Thyroid gland (tissue), 4 donors: ENCODE measurements at regions not wholly inside any gene's neighbourhood (a gene's known extent, or its start where the extent isn't known, plus 50 kb on each side); places are given as distances from the start of the nearest gene placed in this dataset.
"Not testable (repeated sequence)": the region's sequence is repeated elsewhere in the genome, so short reads cannot be mapped to it uniquely, and the experiment has no call there.

Experiments
- POLR2A ChIP-seq, 2 donors: fragments of 450-650 bp; IDR thresholded peaks; one replicate each; pipeline ENCODE4 v1.6.1; 2017; ENCODE audit warnings: antibody characterized with exemption in 2 of 2, mild to moderate bottlenecking in 2 of 2, moderate library complexity in 1 of 2
- TF ChIP-seq, protein P1 (sequence below), 6 experiments: fragments of 200-600 bp in 3 of 6; fragments of 450-650 bp in 3 of 6; sonication (generic) in 3 of 6; IDR thresholded peaks; one replicate each; pipeline ENCODE4 v1.5.1; 2016 to 2019; ENCODE audit warnings: antibody characterized with exemption in 6 of 6, mild to moderate bottlenecking in 2 of 6, inconsistent platforms in 1 of 6, moderate library complexity in 1 of 6

DNA sequence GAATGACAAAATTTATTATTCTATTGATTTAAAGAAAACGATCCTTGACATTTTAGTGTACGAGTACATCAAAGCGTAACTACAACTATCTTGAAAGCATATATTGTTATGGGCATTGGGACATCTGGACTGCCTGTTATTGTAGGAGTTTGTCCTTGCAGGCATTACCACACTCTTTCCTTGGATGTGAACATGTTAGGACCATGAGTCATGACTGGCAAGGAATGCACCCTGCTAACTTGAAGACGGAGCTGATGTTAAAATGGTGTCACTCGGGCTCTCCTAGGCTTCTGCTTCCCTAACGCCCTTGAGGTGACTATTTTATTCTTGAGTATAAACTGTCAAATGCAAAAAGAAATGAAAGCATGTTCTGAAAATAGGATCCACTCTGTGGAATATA is 308.7 kb upstream of the ANKRD20A1 start:
- TF ChIP-seq, protein P1, sequence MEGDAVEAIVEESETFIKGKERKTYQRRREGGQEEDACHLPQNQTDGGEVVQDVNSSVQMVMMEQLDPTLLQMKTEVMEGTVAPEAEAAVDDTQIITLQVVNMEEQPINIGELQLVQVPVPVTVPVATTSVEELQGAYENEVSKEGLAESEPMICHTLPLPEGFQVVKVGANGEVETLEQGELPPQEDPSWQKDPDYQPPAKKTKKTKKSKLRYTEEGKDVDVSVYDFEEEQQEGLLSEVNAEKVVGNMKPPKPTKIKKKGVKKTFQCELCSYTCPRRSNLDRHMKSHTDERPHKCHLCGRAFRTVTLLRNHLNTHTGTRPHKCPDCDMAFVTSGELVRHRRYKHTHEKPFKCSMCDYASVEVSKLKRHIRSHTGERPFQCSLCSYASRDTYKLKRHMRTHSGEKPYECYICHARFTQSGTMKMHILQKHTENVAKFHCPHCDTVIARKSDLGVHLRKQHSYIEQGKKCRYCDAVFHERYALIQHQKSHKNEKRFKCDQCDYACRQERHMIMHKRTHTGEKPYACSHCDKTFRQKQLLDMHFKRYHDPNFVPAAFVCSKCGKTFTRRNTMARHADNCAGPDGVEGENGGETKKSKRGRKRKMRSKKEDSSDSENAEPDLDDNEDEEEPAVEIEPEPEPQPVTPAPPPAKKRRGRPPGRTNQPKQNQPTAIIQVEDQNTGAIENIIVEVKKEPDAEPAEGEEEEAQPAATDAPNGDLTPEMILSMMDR (IDR thresholded peaks at IDR 0.05), result not testable (repeated sequence)
- TF ChIP-seq POLR2A (IDR thresholded peaks at IDR 0.05), result not testable (repeated sequence)
